ENCODE measurements at regions not wholly inside any gene's neighbourhood (a gene's known extent, or its start where the extent isn't known, plus 50 kb on each side); places are given as distances from the start of the nearest gene placed in this dataset.
"Not testable (repeated sequence)": the region's sequence is repeated elsewhere in the genome, so short reads cannot be mapped to it uniquely, and the experiment has no call there.

GRCh38 chr21:19540287-19540686 is 1136.7 kb upstream of the TMPRSS15 start:
- POLR2A ChIA-PET, result no interaction called here
- no peaks in the 10 kb centered on the region for H3K79me2 ChIP-seq (ENCODE audit: insufficient read depth, low read depth, low read length)

GRCh38 chr21:19541602-19542001 is 1138.0 kb upstream of the TMPRSS15 start:
- intact Hi-C loops (cut with micrococcal nuclease; ENCODE audit: unreplicated experiment), result no loop called here
- Histone ChIP-seq H3K4me1 (ENCODE audit: insufficient read depth, low read length, poor library complexity, severe bottlenecking) (no peaks in the 10 kb centered on the region), H3K27ac (ENCODE audit: low read depth, low read length, poor library complexity, severe bottlenecking) (no peak overlapping the region), H3K9me3 (ENCODE audit: low read length) (peaks cover 20% of the 10 kb centered on the region; the same call in 1 of the 2 replicates), H4K20me1 (ENCODE audit: insufficient read depth, low read length) (no peaks in the 10 kb centered on the region), H3K4me3 (ENCODE audit: low read depth, low read length, poor library complexity, severe bottlenecking) (no peak overlapping the region), H3K9me2 (ENCODE audit: insufficient read depth, low read length) (no peaks in the 10 kb centered on the region), H2AFZ (ENCODE audit: low read length) (no peak overlapping the region), H3K36me3 (ENCODE audit: insufficient read depth, low read length) (no peaks in the 10 kb centered on the region), H3K4me2 (ENCODE audit: low read length) (no peak overlapping the region), H3K79me2 (ENCODE audit: insufficient read depth, low read depth, low read length) (no peaks in the 10 kb centered on the region)
- BruUV-seq (replicated peaks), result no TSS peak
- POLR2A ChIA-PET, result no interaction called here
- DNase-seq (ENCODE audit: low spot score), result no peak
- TF ChIP-seq CTCF (conservative IDR thresholded peaks at IDR 0.05; ENCODE audit: low read length) (no peak), EZH2phosphoT487 (IDR thresholded peaks at IDR 0.05; ENCODE audit: borderline replicate concordance, low read depth, low read length) (no peak)
- CTCF ChIA-PET (ENCODE audit: unreplicated experiment), result no interaction called here

More at GRCh38 chr21:19540287-19540686, 1136.7 kb upstream of the TMPRSS15 start:
- H3K9me3 ChIP-seq (ENCODE audit: low read length), result peaks cover 20% of the 10 kb centered on the region; the same call in 1 of the 2 replicates
- no peak overlapping the region for H2AFZ ChIP-seq (ENCODE audit: low read length)
- H3K4me1 ChIP-seq (ENCODE audit: insufficient read depth, low read length, poor library complexity, severe bottlenecking), result no peaks in the 10 kb centered on the region
- no peak overlapping the region for H3K27ac ChIP-seq (ENCODE audit: low read depth, low read length, poor library complexity, severe bottlenecking)
- H4K20me1 ChIP-seq (ENCODE audit: insufficient read depth, low read length), result no peaks in the 10 kb centered on the region
- no peak overlapping the region for H3K4me3 ChIP-seq (ENCODE audit: low read depth, low read length, poor library complexity, severe bottlenecking)
- CTCF ChIA-PET (ENCODE audit: unreplicated experiment), result no interaction called here
- intact Hi-C loops (cut with micrococcal nuclease; ENCODE audit: unreplicated experiment), result no loop called here
- H3K36me3 ChIP-seq (ENCODE audit: insufficient read depth, low read length), result no peaks in the 10 kb centered on the region
- TF ChIP-seq EZH2phosphoT487 (IDR thresholded peaks at IDR 0.05; ENCODE audit: borderline replicate concordance, low read depth, low read length), result no peak
- no peak for TF ChIP-seq CTCF (conservative IDR thresholded peaks at IDR 0.05; ENCODE audit: low read length)
- H3K4me2 ChIP-seq (ENCODE audit: low read length), result no peak overlapping the region
- no peak for DNase-seq (ENCODE audit: low spot score)
- no TSS peak for BruUV-seq (replicated peaks)
- no peaks in the 10 kb centered on the region for H3K9me2 ChIP-seq (ENCODE audit: insufficient read depth, low read length)

- intact Hi-C loops (cut with micrococcal nuclease; ENCODE audit: unreplicated experiment); H3K36me3 ChIP-seq (ENCODE audit: insufficient read depth, low read length); H3K79me2 ChIP-seq (ENCODE audit: insufficient read depth, low read depth, low read length); H3K9me2 ChIP-seq (ENCODE audit: insufficient read depth, low read length); DNase-seq (ENCODE audit: low spot score); H3K4me2 ChIP-seq (ENCODE audit: low read length); H4K20me1 ChIP-seq (ENCODE audit: insufficient read depth, low read length); POLR2A ChIA-PET; H3K4me3 ChIP-seq (ENCODE audit: low read depth, low read length, poor library complexity, severe bottlenecking); BruUV-seq (replicated peaks); H2AFZ ChIP-seq (ENCODE audit: low read length); H3K27ac ChIP-seq (ENCODE audit: low read depth, low read length, poor library complexity, severe bottlenecking); CTCF ChIA-PET (ENCODE audit: unreplicated experiment); H3K4me1 ChIP-seq (ENCODE audit: insufficient read depth, low read length, poor library complexity, severe bottlenecking): not testable (repeated sequence)
- H3K9me3 ChIP-seq (ENCODE audit: low read length), result peaks cover 10% of the 10 kb centered on the region; the same call in 1 of the 2 replicates
These were observed 1140.9 kb upstream of the TMPRSS15 start for GRCh38 chr21:19544493-19544892.

All from OCI-LY7 (cell line).